DND-41 (cell line): ENCODE measurements at regions not wholly inside any gene's neighbourhood (a gene's known extent, or its start where the extent isn't known, plus 50 kb on each side); places are given as distances from the start of the nearest gene placed in this dataset.

Experiments used
- EZH2 ChIP-seq: IDR thresholded peaks from 3 replicates; pipeline ENCODE4 v1.6.1; 2012; ENCODE audit warnings: borderline replicate concordance, low read depth, mild to moderate bottlenecking, moderate library complexity, low read length, inconsistent platforms; ENCODE audit not compliant: severe bottlenecking
- TF ChIP-seq, protein P1 (sequence below): IDR thresholded peaks from 2 replicates; pipeline ENCODE4 v1.5.1; 2012; ENCODE audit warnings: borderline replicate concordance, low read length, moderate library complexity, mild to moderate bottlenecking; ENCODE audit not compliant: poor library complexity, severe bottlenecking; ENCODE audit errors: extremely low read depth

GRCh38 chr13:81714513-81714912, 1373.6 kb upstream of the SPRY2 start:
- TF ChIP-seq, protein P1, sequence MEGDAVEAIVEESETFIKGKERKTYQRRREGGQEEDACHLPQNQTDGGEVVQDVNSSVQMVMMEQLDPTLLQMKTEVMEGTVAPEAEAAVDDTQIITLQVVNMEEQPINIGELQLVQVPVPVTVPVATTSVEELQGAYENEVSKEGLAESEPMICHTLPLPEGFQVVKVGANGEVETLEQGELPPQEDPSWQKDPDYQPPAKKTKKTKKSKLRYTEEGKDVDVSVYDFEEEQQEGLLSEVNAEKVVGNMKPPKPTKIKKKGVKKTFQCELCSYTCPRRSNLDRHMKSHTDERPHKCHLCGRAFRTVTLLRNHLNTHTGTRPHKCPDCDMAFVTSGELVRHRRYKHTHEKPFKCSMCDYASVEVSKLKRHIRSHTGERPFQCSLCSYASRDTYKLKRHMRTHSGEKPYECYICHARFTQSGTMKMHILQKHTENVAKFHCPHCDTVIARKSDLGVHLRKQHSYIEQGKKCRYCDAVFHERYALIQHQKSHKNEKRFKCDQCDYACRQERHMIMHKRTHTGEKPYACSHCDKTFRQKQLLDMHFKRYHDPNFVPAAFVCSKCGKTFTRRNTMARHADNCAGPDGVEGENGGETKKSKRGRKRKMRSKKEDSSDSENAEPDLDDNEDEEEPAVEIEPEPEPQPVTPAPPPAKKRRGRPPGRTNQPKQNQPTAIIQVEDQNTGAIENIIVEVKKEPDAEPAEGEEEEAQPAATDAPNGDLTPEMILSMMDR = no peak
- TF ChIP-seq EZH2 = no peak
